ENCODE measurements at regions not wholly inside any gene's neighbourhood (a gene's known extent, or its start where the extent isn't known, plus 50 kb on each side); places are given as distances from the start of the nearest gene placed in this dataset.

GRCh38 chr6:2448826-2449571 is 203.6 kb upstream of the GMDS start (continued):
- TF ChIP-seq RELA (CRISPR knock-in tag; IDR thresholded peaks at IDR 0.05) (no peak), BCLAF1 (IDR thresholded peaks at IDR 0.05) (no peak), SRF (IDR thresholded peaks at IDR 0.05; ENCODE audit: low read depth, low read length) (no peak), CREB1 (IDR thresholded peaks at IDR 0.05) (peak; percentile 81), CREB1 (CRISPR knock-in tag; IDR thresholded peaks at IDR 0.05) (no peak), RAD21 (CRISPR knock-in tag; IDR thresholded peaks at IDR 0.05) (0 out of 2 replicates have a peak, but pooled peaks have one; percentile 25), AGO1 (IDR thresholded peaks at IDR 0.05; ENCODE audit: low read depth, low read length, poor library complexity, severe bottlenecking) (no peak), ATF7 (IDR thresholded peaks at IDR 0.05) (peak; percentile 43), ATF7 (CRISPR knock-in tag; IDR thresholded peaks at IDR 0.05) (no peak), HMGA1 (CRISPR knock-in tag; conservative IDR thresholded peaks at IDR 0.05) (no peak), AKNA (CRISPR knock-in tag; IDR thresholded peaks at IDR 0.05; ENCODE audit: borderline replicate concordance) (no peak), CBX2 (IDR thresholded peaks at IDR 0.05; ENCODE audit: low read depth, low read length) (no peak), CBX2 (CRISPR knock-in tag; IDR thresholded peaks at IDR 0.05; ENCODE audit: low read depth) (no peak), TCF12 (IDR thresholded peaks at IDR 0.05) (no peak), TCF12 (CRISPR knock-in tag; IDR thresholded peaks at IDR 0.05) (no peak), ETV5 (CRISPR knock-in tag; IDR thresholded peaks at IDR 0.05; ENCODE audit: borderline replicate concordance) (no peak), SMC3 (IDR thresholded peaks at IDR 0.05; ENCODE audit: low read length) (peak; percentile 82), IKZF4 (CRISPR knock-in tag; IDR thresholded peaks at IDR 0.05; ENCODE audit: borderline replicate concordance, low read depth, not compliant biosample characterization) (no peak), PHF20 (CRISPR knock-in tag; IDR thresholded peaks at IDR 0.05) (0 out of 2 replicates have a peak, but pooled peaks have one; percentile 24), NKX3-1 (CRISPR knock-in tag; IDR thresholded peaks at IDR 0.05) (no peak), SKI (IDR thresholded peaks at IDR 0.05; ENCODE audit: partially characterized antibody) (no peak), ZNF567 (CRISPR knock-in tag; IDR thresholded peaks at IDR 0.05; ENCODE audit: borderline replicate concordance) (no peak), ZNF276 (CRISPR knock-in tag; IDR thresholded peaks at IDR 0.05; ENCODE audit: low read depth) (no peak)
